Osteocyte (in vitro differentiated cells): ENCODE measurements at regions not wholly inside any gene's neighbourhood (a gene's known extent, or its start where the extent isn't known, plus 50 kb on each side); places are given as distances from the start of the nearest gene placed in this dataset.

Experiments
- DNase-seq: peaks from one replicate; pipeline ENCODE4 v3.0.0; 2021; ENCODE audit warnings: mixed read lengths; ENCODE audit not compliant: unreplicated experiment; ENCODE audit errors: extremely low spot score
- H3K27ac Mint-ChIP-seq: one replicate; pipeline ENCODE4 v1.8.0; 2021; ENCODE audit warnings: mild to moderate bottlenecking, mixed read lengths; ENCODE audit not compliant: unreplicated experiment
- H3K27me3 Mint-ChIP-seq: one replicate; pipeline ENCODE4 v1.8.0; 2021; ENCODE audit warnings: mixed read lengths; ENCODE audit not compliant: unreplicated experiment
- H3K36me3 Mint-ChIP-seq: one replicate; pipeline ENCODE4 v1.8.0; 2021; ENCODE audit warnings: mixed read lengths; ENCODE audit not compliant: unreplicated experiment
- H3K4me1 Mint-ChIP-seq: one replicate; pipeline ENCODE4 v1.8.0; 2021; ENCODE audit warnings: mixed read lengths; ENCODE audit not compliant: unreplicated experiment
- H3K4me3 Mint-ChIP-seq: one replicate; pipeline ENCODE4 v1.8.0; 2021; ENCODE audit warnings: mild to moderate bottlenecking, moderate library complexity, mixed read lengths; ENCODE audit not compliant: unreplicated experiment
- H3K9me3 Mint-ChIP-seq: one replicate; pipeline ENCODE4 v1.8.0; 2021; ENCODE audit warnings: mixed read lengths; ENCODE audit not compliant: unreplicated experiment
- CTCF ChIP-seq: fragments of 200-600 bp; sonication (generic); IDR thresholded peaks from 2 replicates; pipeline ENCODE4 v1.5.0; 2021; ENCODE audit warnings: antibody characterized with exemption, mild to moderate bottlenecking, moderate library complexity

DNA sequence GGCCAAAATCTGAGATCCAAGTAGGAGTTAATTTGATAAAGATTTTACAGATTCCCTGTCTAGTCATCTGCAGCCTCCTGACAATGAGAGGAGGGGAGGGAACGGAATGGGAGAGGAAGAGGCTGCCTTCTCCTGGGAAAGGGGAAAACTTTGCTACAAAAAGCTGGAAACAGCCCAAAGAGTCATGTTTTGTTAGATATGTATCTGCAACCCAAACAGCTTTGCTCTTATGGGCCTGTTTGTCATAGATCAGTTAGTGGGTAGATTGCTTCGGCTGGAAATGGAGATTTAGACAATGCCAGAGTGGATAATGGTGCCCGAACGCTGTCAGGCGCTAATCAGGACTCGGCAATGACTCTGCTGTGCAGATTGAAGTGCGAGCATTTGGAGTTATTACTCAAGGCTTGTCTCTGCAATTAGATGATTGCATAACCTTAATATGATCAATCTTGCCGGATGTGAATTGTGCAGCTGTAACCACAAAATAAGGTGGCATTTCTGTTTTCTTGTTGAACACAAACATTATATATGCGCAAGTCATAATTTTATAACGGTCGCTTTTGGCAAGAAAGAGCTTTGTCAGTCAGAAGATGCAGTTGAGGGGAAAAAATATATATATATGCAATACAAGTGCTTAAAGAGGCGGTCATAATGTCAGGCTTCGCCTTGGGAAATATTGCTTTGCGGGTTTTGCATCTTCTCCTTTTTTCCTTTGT, 92.4 kb upstream of the MAFB start:
- no peaks in the 10 kb centered on the region for H3K4me1 Mint-ChIP-seq
- H3K9me3 Mint-ChIP-seq: no peaks in the 10 kb centered on the region
- TF ChIP-seq CTCF: no peak
- H3K27ac Mint-ChIP-seq: no peak overlapping the region
- no peaks in the 10 kb centered on the region for H3K36me3 Mint-ChIP-seq
- peaks cover 9% of the 10 kb centered on the region for H3K27me3 Mint-ChIP-seq
- peak; percentile 10 for DNase-seq
- H3K4me3 Mint-ChIP-seq: no peak overlapping the region

DNA sequence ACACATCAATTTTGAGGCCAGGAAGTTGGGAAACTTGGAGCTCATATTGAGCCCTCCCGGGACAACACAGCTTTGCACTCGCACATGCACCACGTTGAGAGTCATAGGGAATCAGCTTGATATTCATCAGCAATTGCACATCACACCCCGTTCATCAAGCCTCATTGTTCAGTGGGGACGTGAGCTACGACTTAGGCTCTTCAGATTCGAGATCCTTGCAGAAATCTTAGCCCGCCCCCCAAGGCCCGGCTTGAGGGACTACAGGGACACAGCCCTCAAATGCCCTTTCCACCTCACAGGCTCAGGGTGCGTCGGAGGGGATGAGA, 93.0 kb upstream of the MAFB start:
- H3K9me3 Mint-ChIP-seq: no peaks in the 10 kb centered on the region
- H3K36me3 Mint-ChIP-seq: no peaks in the 10 kb centered on the region
- H3K27ac Mint-ChIP-seq: no peak overlapping the region
- no peak overlapping the region for H3K4me3 Mint-ChIP-seq
- H3K27me3 Mint-ChIP-seq: peaks cover 13% of the 10 kb centered on the region
- H3K4me1 Mint-ChIP-seq: no peaks in the 10 kb centered on the region
- peak; percentile 78 for DNase-seq
- TF ChIP-seq CTCF: no peak

GRCh38 chr20:40785346-40785745, 96.3 kb upstream of the MAFB start:
- no peaks in the 10 kb centered on the region for H3K36me3 Mint-ChIP-seq
- peaks cover 26% of the 10 kb centered on the region for H3K27me3 Mint-ChIP-seq
- no peak for TF ChIP-seq CTCF
- H3K4me1 Mint-ChIP-seq: no peaks in the 10 kb centered on the region
- no peak overlapping the region for H3K27ac Mint-ChIP-seq
- H3K4me3 Mint-ChIP-seq: no peak overlapping the region
- H3K9me3 Mint-ChIP-seq: no peaks in the 10 kb centered on the region
- DNase-seq: peak; percentile 27

GRCh38 chr20:40786336-40786735, 97.3 kb upstream of the MAFB start:
- Mint-ChIP-seq H3K36me3 (no peaks in the 10 kb centered on the region), H3K27ac (no peak overlapping the region), H3K9me3 (no peaks in the 10 kb centered on the region), H3K27me3 (peaks cover 29% of the 10 kb centered on the region), H3K4me1 (no peaks in the 10 kb centered on the region), H3K4me3 (no peak overlapping the region)
- DNase-seq: peak; percentile 74
- no peak for TF ChIP-seq CTCF

DNA sequence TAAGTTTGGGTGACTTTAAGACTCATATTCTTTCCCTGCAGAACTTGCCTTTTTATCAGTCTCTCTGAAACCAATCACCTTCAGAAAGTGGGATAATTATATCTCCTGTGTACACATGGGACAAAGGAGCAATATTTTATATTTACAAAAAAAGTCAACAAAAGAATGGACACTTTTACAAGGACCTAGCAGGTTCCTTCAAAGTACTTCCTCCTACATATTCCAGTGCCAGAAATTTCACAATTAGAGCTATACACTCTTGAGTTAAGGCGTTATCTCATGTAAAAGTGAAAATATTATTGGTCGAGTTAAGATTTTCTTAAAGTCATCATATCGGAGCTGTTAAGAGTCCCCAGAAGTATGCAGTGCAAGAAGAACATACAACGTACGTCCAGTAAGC, 98.9 kb upstream of the MAFB start:
- H3K27me3 Mint-ChIP-seq: peaks cover 42% of the 10 kb centered on the region
- H3K27ac Mint-ChIP-seq: no peak overlapping the region
- H3K4me1 Mint-ChIP-seq: no peaks in the 10 kb centered on the region
- H3K4me3 Mint-ChIP-seq: no peak overlapping the region
- H3K9me3 Mint-ChIP-seq: no peaks in the 10 kb centered on the region
- no peak for TF ChIP-seq CTCF
- no peak for DNase-seq
- H3K36me3 Mint-ChIP-seq: no peaks in the 10 kb centered on the region
